ENCODE measurements at regions not wholly inside any gene's neighbourhood (a gene's known extent, or its start where the extent isn't known, plus 50 kb on each side); places are given as distances from the start of the nearest gene placed in this dataset.

GRCh38 chr2:128525653-128526052, 207.0 kb upstream of the HS6ST1 start:
- TF ChIP-seq CTCF (IDR thresholded peaks at IDR 0.05) (no peak), POLR2A (IDR thresholded peaks at IDR 0.05) (no peak)

Measured in ovary (tissue), 3 donors.